Tibial artery (tissue), 4 donors: ENCODE measurements at regions not wholly inside any gene's neighbourhood (a gene's known extent, or its start where the extent isn't known, plus 50 kb on each side); places are given as distances from the start of the nearest gene placed in this dataset.

Experiments used
- DNase-seq, 2 donors: peaks; one replicate each; pipeline ENCODE4 v3.0.0-alpha.2; 2019
- H3K27ac ChIP-seq, 2 donors: fragments of 200-600 bp; sonication (generic) in 1 of 2; 1 replicate in 1 of 2; 2 replicates in 1 of 2; pipeline ENCODE4 v1.5.1; 2018 to 2019; ENCODE audit warnings: mild to moderate bottlenecking in 1 of 2
- H3K27me3 ChIP-seq, 2 donors: fragments of 200-600 bp; sonication (generic) in 1 of 2; one replicate each; pipeline versions ENCODE4 v1.5.1 to v1.6.0; 2016 to 2019
- H3K36me3 ChIP-seq, 3 donors: fragments of 200-600 bp; sonication (generic) in 2 of 3; one replicate each; pipeline ENCODE4 v1.5.1; 2016 to 2019; ENCODE audit warnings: mild to moderate bottlenecking in 2 of 3
- H3K4me1 ChIP-seq, 4 donors: fragments of 200-600 bp; sonication (generic) in 2 of 4; 1 replicate in 3 of 4; 2 replicates in 1 of 4; pipeline ENCODE4 v1.5.1; 2016 to 2019
- H3K4me3 ChIP-seq, 2 donors: fragments of 200-600 bp; sonication (generic) in 1 of 2; 1 replicate in 1 of 2; 2 replicates in 1 of 2; pipeline ENCODE4 v1.5.1; 2018 to 2019; ENCODE audit warnings: mild to moderate bottlenecking in 2 of 2
- H3K9me3 ChIP-seq, 3 donors: fragments of 200-600 bp; sonication (generic) in 1 of 3; one replicate each; pipeline ENCODE4 v1.5.1; 2016 to 2019
- CTCF ChIP-seq, 2 experiments: fragments of 200-600 bp in 1 of 2; fragments of 450-650 bp in 1 of 2; IDR thresholded peaks; one replicate each; pipeline ENCODE4 v1.5.1; 2017 to 2019; ENCODE audit warnings: antibody characterized with exemption in 2 of 2, mild to moderate bottlenecking in 1 of 2, moderate library complexity in 1 of 2
- intact Hi-C: fragments of 100-400 bp; cut with DNase I; formaldehyde crosslinking; loops from one replicate; pipeline ENCODE4 v1.15.0; 2023; ENCODE audit warnings: low total_unique reads

GRCh38 chr12:93170928-93171327, 206.8 kb upstream of the NUDT4 start:
- no peak overlapping the region for H3K27ac ChIP-seq
- peaks cover 0 to 29% (median 23%) of the 10 kb centered on the region in 4 donors for H3K4me1 ChIP-seq
- TF ChIP-seq CTCF (IDR thresholded peaks at IDR 0.05): no peak
- intact Hi-C loops: no loop called here
- no peaks in the 10 kb centered on the region for H3K36me3 ChIP-seq
- no peaks in the 10 kb centered on the region for H3K27me3 ChIP-seq
- no peaks in the 10 kb centered on the region for H3K9me3 ChIP-seq
- no peak for DNase-seq
- no peak overlapping the region for H3K4me3 ChIP-seq

GRCh38 chr12:93173178-93173957, 204.4 kb upstream of the NUDT4 start:
- Histone ChIP-seq H3K36me3 (no peaks in the 10 kb centered on the region), H3K4me3 (no peak overlapping the region), H3K27ac (no peak overlapping the region), H3K4me1 (peaks cover 0 to 43% (median 31%) of the 10 kb centered on the region in 4 donors), H3K27me3 (no peaks in the 10 kb centered on the region), H3K9me3 (no peaks in the 10 kb centered on the region)
- no peak for TF ChIP-seq CTCF (IDR thresholded peaks at IDR 0.05)
- intact Hi-C loops: no loop called here
- DNase-seq: no peak

- Histone ChIP-seq H3K4me3 (no peak overlapping the region), H3K27me3 (no peaks in the 10 kb centered on the region), H3K36me3 (no peaks in the 10 kb centered on the region), H3K9me3 (no peaks in the 10 kb centered on the region), H3K4me1 (peaks cover 0 to 38% (median 28%) of the 10 kb centered on the region in 4 donors), H3K27ac (no peak overlapping the region)
- no peak for DNase-seq
- TF ChIP-seq CTCF (IDR thresholded peaks at IDR 0.05): no peak
- intact Hi-C loops: no loop called here
Observed at GRCh38 chr12:93174048-93174447, 203.7 kb upstream of the NUDT4 start.

- peaks cover 0 to 38% (median 28%) of the 10 kb centered on the region in 4 donors for H3K4me1 ChIP-seq
- no peak for DNase-seq
- no peak overlapping the region for H3K4me3 ChIP-seq
- no peak overlapping the region for H3K27ac ChIP-seq
- H3K9me3 ChIP-seq: no peaks in the 10 kb centered on the region
- TF ChIP-seq CTCF (IDR thresholded peaks at IDR 0.05): no peak
- no peaks in the 10 kb centered on the region for H3K36me3 ChIP-seq
- intact Hi-C loops: no loop called here
- H3K27me3 ChIP-seq: no peaks in the 10 kb centered on the region
Observed at GRCh38 chr12:93174473-93174872, 203.3 kb upstream of the NUDT4 start.

GRCh38 chr12:93176165-93176564, 201.6 kb upstream of the NUDT4 start:
- H3K4me3 ChIP-seq: no peak overlapping the region
- H3K4me1 ChIP-seq: peaks cover 0 to 38% (median 28%) of the 10 kb centered on the region in 4 donors
- TF ChIP-seq CTCF (IDR thresholded peaks at IDR 0.05): no peak
- H3K9me3 ChIP-seq: no peaks in the 10 kb centered on the region
- H3K36me3 ChIP-seq: no peaks in the 10 kb centered on the region
- intact Hi-C loops: no loop called here
- DNase-seq: no peak
- H3K27me3 ChIP-seq: no peaks in the 10 kb centered on the region
- peak overlapping the region; percentile 64 to 67 for H3K27ac ChIP-seq
